Transverse colon (tissue), 4 donors: ENCODE measurements at regions not wholly inside any gene's neighbourhood (a gene's known extent, or its start where the extent isn't known, plus 50 kb on each side); places are given as distances from the start of the nearest gene placed in this dataset.

Experiments
- POLR2A ChIP-seq: fragments of 450-650 bp; IDR thresholded peaks from one replicate; pipeline ENCODE4 v1.6.1; 2016; ENCODE audit warnings: antibody characterized with exemption, mild to moderate bottlenecking, moderate library complexity
- POLR2AphosphoS5 ChIP-seq, 3 donors: sonication (generic); formaldehyde crosslinking; IDR thresholded peaks; one replicate each; pipeline ENCODE4 v1.6.1; 2016; ENCODE audit warnings: antibody characterized with exemption in 3 of 3
- TF ChIP-seq, protein P1 (sequence below), 5 experiments: fragments of 200-600 bp in 3 of 5; fragments of 450-650 bp in 2 of 5; sonication (generic) in 3 of 5; IDR thresholded peaks; 1 replicate in 2 of 5; 2 replicates in 3 of 5; pipeline ENCODE4 v1.5.1; 2016 to 2017; ENCODE audit warnings: antibody characterized with exemption in 5 of 5, inconsistent platforms in 3 of 5, mild to moderate bottlenecking in 2 of 5, moderate library complexity in 1 of 5

DNA sequence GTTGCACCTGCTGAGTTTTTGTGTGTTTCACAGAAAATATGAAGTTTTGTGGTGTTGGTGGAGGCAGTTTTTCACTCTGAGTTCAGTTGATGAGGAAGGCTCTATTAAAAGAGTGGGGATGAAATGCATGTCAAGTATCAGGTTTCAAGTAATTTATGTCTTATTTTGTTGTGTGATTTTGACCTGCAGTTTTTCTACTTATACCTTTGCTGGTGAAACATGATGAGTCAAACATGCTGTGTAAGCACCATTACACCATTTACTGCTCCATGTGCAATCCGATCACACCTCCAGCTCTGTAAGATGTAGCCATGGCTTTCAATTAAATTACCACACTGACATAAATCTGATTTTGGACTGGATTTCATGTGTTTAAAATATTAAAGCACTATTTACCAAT, 174.5 kb upstream of the ZEB2 start:
- no peak for TF ChIP-seq POLR2A
- TF ChIP-seq, protein P1, sequence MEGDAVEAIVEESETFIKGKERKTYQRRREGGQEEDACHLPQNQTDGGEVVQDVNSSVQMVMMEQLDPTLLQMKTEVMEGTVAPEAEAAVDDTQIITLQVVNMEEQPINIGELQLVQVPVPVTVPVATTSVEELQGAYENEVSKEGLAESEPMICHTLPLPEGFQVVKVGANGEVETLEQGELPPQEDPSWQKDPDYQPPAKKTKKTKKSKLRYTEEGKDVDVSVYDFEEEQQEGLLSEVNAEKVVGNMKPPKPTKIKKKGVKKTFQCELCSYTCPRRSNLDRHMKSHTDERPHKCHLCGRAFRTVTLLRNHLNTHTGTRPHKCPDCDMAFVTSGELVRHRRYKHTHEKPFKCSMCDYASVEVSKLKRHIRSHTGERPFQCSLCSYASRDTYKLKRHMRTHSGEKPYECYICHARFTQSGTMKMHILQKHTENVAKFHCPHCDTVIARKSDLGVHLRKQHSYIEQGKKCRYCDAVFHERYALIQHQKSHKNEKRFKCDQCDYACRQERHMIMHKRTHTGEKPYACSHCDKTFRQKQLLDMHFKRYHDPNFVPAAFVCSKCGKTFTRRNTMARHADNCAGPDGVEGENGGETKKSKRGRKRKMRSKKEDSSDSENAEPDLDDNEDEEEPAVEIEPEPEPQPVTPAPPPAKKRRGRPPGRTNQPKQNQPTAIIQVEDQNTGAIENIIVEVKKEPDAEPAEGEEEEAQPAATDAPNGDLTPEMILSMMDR (IDR thresholded peaks at IDR 0.05): no peak
- no peak for TF ChIP-seq POLR2AphosphoS5 (IDR thresholded peaks at IDR 0.05)
